IMR-90 (cell line): ENCODE measurements at regions not wholly inside any gene's neighbourhood (a gene's known extent, or its start where the extent isn't known, plus 50 kb on each side); places are given as distances from the start of the nearest gene placed in this dataset.

ENCODE experiments used
- ATAC-seq: fragments of 200-7000 bp; cut with Tn5 transposase; 2 replicates; pipeline ENCODE4 v1.9.1; 2020; ENCODE audit warnings: low read depth, mild to moderate bottlenecking, moderate library complexity
- BruUV-seq: library from RNA; stranded (reverse); fragments of 400-500 nt; replicated peaks from 2 replicates; lab custom pipeline; 2021; lab: Mats Ljungman, UMichigan
- CTCF ChIA-PET: fragments of 300-600 bp; formaldehyde crosslinking; extraction: SDS; loops from one replicate; lab custom pipeline; 2021; ENCODE audit warnings: antibody characterized with exemption; lab: Yijun Ruan, JAX
- POLR2A ChIA-PET: fragments of 300-600 bp; sonication (Branson Sonifier 250); formaldehyde crosslinking; loops from one replicate; lab custom pipeline; 2022; ENCODE audit warnings: antibody characterized with exemption; ENCODE audit not compliant: unreplicated experiment; lab: Charles Lee
- DNase-seq: peaks from one replicate; pipeline ENCODE4 v3.0.0; 2013
- H2AFZ ChIP-seq: replicated peaks from 2 replicates; pipeline ENCODE3; 2013; ENCODE audit warnings: low read length, mild to moderate bottlenecking; ENCODE audit not compliant: poor library complexity
- H2AK5ac ChIP-seq: 2 replicates; pipeline ENCODE4 v1.6.1; 2013; ENCODE audit warnings: low read depth, low read length, inconsistent platforms
- H2AK9ac ChIP-seq: replicated peaks from 2 replicates; pipeline ENCODE3; 2013; ENCODE audit warnings: mild to moderate bottlenecking, low read depth, low read length, moderate library complexity; ENCODE audit not compliant: poor library complexity
- H2BK120ac ChIP-seq: 2 replicates; pipeline ENCODE4 v1.6.1; 2013; ENCODE audit warnings: low read depth, low read length, inconsistent platforms
- H2BK15ac ChIP-seq: 3 replicates; pipeline ENCODE4 v1.6.1; 2013; ENCODE audit warnings: low read depth, low read length, inconsistent platforms
- H2BK20ac ChIP-seq: 2 replicates; pipeline ENCODE4 v1.6.1; 2013; ENCODE audit warnings: low read depth, mild to moderate bottlenecking, inconsistent platforms, low read length, moderate library complexity
- H2BK5ac ChIP-seq: 2 replicates; pipeline ENCODE4 v1.6.1; 2013; ENCODE audit warnings: mild to moderate bottlenecking, low read depth, low read length, inconsistent platforms; ENCODE audit not compliant: poor library complexity, severe bottlenecking
- H3K14ac ChIP-seq: replicated peaks from 2 replicates; pipeline ENCODE4 v1.6.1; 2013; ENCODE audit warnings: low read depth, low read length, inconsistent platforms
- H3K18ac ChIP-seq: 2 replicates; pipeline ENCODE4 v1.6.1; 2013; ENCODE audit warnings: low read depth, low read length, control low read depth
- H3K23ac ChIP-seq: 2 replicates; pipeline ENCODE4 v1.6.1; 2013; ENCODE audit warnings: low read depth, low read length, inconsistent platforms
- H3K27ac ChIP-seq: 2 replicates; pipeline ENCODE4 v1.5.1; 2013; ENCODE audit warnings: mild to moderate bottlenecking, control low read depth, low read length; ENCODE audit not compliant: insufficient read depth
- H3K27me3 ChIP-seq: 2 replicates; pipeline ENCODE4 v1.6.1; 2013; ENCODE audit warnings: low read length; ENCODE audit not compliant: control insufficient read depth, insufficient read depth
- H3K36me3 ChIP-seq: 2 replicates; pipeline ENCODE4 v1.6.1; 2013; ENCODE audit warnings: low read length, mixed read lengths; ENCODE audit not compliant: control insufficient read depth, insufficient read depth
- H3K4ac ChIP-seq: 2 replicates; pipeline ENCODE4 v1.6.1; 2013; ENCODE audit warnings: low read depth, low read length, inconsistent platforms
- H3K4me1 ChIP-seq: 2 replicates; pipeline ENCODE4 v1.6.1; 2013; ENCODE audit warnings: low read length, mixed read lengths; ENCODE audit not compliant: control insufficient read depth, insufficient read depth
- H3K4me2 ChIP-seq: 2 replicates; pipeline ENCODE4 v1.6.1; 2013; ENCODE audit warnings: low read depth, mild to moderate bottlenecking, control low read depth, low read length, moderate library complexity
- H3K4me3 ChIP-seq: 2 replicates; pipeline ENCODE4 v1.5.1; 2013; ENCODE audit warnings: low read depth, mild to moderate bottlenecking, control low read depth, low read length, moderate library complexity; ENCODE audit not compliant: insufficient read depth
- H3K56ac ChIP-seq: 2 replicates; pipeline ENCODE4 v1.6.1; 2013; ENCODE audit warnings: low read length, inconsistent platforms; ENCODE audit not compliant: insufficient read depth; ENCODE audit errors: extremely low read depth
- H3K79me1 ChIP-seq, 2 experiments: 2 replicates each; pipeline ENCODE4 v1.6.1; 2013; ENCODE audit warnings: low read length in 2 of 2, inconsistent platforms in 1 of 2, low read depth in 1 of 2
- H3K9ac ChIP-seq: 2 replicates; pipeline ENCODE4 v1.6.1; 2013; ENCODE audit warnings: low read depth, low read length, control low read depth
- H3K9me1 ChIP-seq: 2 replicates; pipeline ENCODE4 v1.6.1; 2013; ENCODE audit warnings: low read length, inconsistent platforms; ENCODE audit not compliant: insufficient read depth
- H3K9me3 ChIP-seq: 2 replicates; pipeline ENCODE4 v1.6.1; 2013; ENCODE audit warnings: low read length; ENCODE audit not compliant: control insufficient read depth, insufficient read depth
- H4K20me1 ChIP-seq: 2 replicates; pipeline ENCODE4 v1.6.1; 2013; ENCODE audit warnings: low read length, inconsistent platforms; ENCODE audit not compliant: insufficient read depth
- H4K5ac ChIP-seq: 2 replicates; pipeline ENCODE4 v1.6.1; 2013; ENCODE audit warnings: mild to moderate bottlenecking, low read depth, low read length, control low read depth
- H4K8ac ChIP-seq, 2 experiments: 2 replicates each; pipeline ENCODE4 v1.6.1; 2013; ENCODE audit warnings: low read depth in 2 of 2, low read length in 2 of 2, control low read depth in 1 of 2, inconsistent platforms in 1 of 2
- H4K91ac ChIP-seq: 2 replicates; pipeline ENCODE4 v1.6.1; 2013; ENCODE audit warnings: low read depth, low read length, inconsistent platforms; ENCODE audit not compliant: insufficient read depth
- BHLHE40 ChIP-seq: fragments of 150-350 bp; IDR thresholded peaks from 2 replicates; pipeline ENCODE4 v1.6.1; 2016; ENCODE audit warnings: mild to moderate bottlenecking, low read depth, low read length
- CEBPB ChIP-seq: IDR thresholded peaks from 2 replicates; pipeline ENCODE4 v1.6.1; 2012; ENCODE audit warnings: low read depth, low read length, improper control_type of control experiment
- CHD1 ChIP-seq: IDR thresholded peaks from 2 replicates; pipeline ENCODE4 v1.6.1; 2012; ENCODE audit warnings: low read depth, low read length, improper control_type of control experiment
- FOS ChIP-seq: fragments of 150-350 bp; IDR thresholded peaks from 2 replicates; pipeline ENCODE4 v1.6.1; 2016; ENCODE audit warnings: low read depth, low read length
- MAZ ChIP-seq: IDR thresholded peaks from 2 replicates; pipeline ENCODE4 v1.6.1; 2012; ENCODE audit warnings: low read depth, mild to moderate bottlenecking, low read length, improper control_type of control experiment, moderate library complexity, borderline replicate concordance
- MXI1 ChIP-seq: IDR thresholded peaks from 2 replicates; pipeline ENCODE4 v1.6.1; 2012; ENCODE audit warnings: low read depth, mild to moderate bottlenecking, low read length, moderate library complexity, borderline replicate concordance
- NFE2L2 ChIP-seq: fragments of 150-350 bp; IDR thresholded peaks from 2 replicates; pipeline ENCODE4 v1.6.1; 2016; ENCODE audit warnings: low read depth, mild to moderate bottlenecking, low read length
- POLR2A ChIP-seq: IDR thresholded peaks from 2 replicates; pipeline ENCODE4 v1.6.1; 2012; ENCODE audit warnings: mild to moderate bottlenecking, low read depth, low read length
- RAD21 ChIP-seq: IDR thresholded peaks from 2 replicates; pipeline ENCODE4 v1.6.1; 2012; ENCODE audit warnings: low read length, improper control_type of control experiment
- RCOR1 ChIP-seq: IDR thresholded peaks from 2 replicates; pipeline ENCODE4 v1.6.1; 2012; ENCODE audit warnings: mild to moderate bottlenecking, low read length, improper control_type of control experiment; ENCODE audit not compliant: insufficient replicate concordance
- RFX5 ChIP-seq: IDR thresholded peaks from 2 replicates; pipeline ENCODE4 v1.8.0; 2012; ENCODE audit warnings: low read depth, mild to moderate bottlenecking, low read length, moderate library complexity
- WGBS, 2 experiments: methylation state at CpG; one replicate each; pipeline versions ENCODE4 v1.1.5 to v1.1.7; 2013; ENCODE audit warnings: missing lambda C conversion rate in 2 of 2; ENCODE audit not compliant: insufficient read length in 1 of 2; ENCODE audit errors: extremely low coverage in 2 of 2; 5-methylcytosine and 5-hydroxymethylcytosine counted together
- dilution Hi-C: fragments of 300-500 bp; cut with HindIII; formaldehyde crosslinking; loops from one replicate; pipeline ENCODE4 v1.14.3; 2018; ENCODE audit warnings: low sequenced_read_pairs; ENCODE audit not compliant: unreplicated experiment
- in situ Hi-C: fragments of 300-500 bp; cut with MboI; formaldehyde crosslinking; loops from 3 replicates; pipeline ENCODE4 v1.14.3; 2019; ENCODE audit warnings: low sequenced_read_pairs, inconsistent platforms, mixed read lengths
- intact Hi-C: fragments of 100-400 bp; cut with micrococcal nuclease; formaldehyde crosslinking; loops from 2 replicates; pipeline ENCODE4 v1.10.0; 2022
- TF ChIP-seq, protein P1 (sequence below): fragments of 150-350 bp; IDR thresholded peaks from 2 replicates; pipeline ENCODE4 v1.6.1; 2016; ENCODE audit warnings: low read depth, mild to moderate bottlenecking, low read length, moderate library complexity, borderline replicate concordance
- TF ChIP-seq, protein P2 (sequence below): fragments of 150-350 bp; IDR thresholded peaks from 2 replicates; pipeline ENCODE4 v1.6.1; 2017; ENCODE audit warnings: mild to moderate bottlenecking, antibody characterized with exemption, low read length, low read depth
- TF ChIP-seq, protein P3 (sequence below): conservative IDR thresholded peaks from 2 replicates; pipeline ENCODE4 v1.5.1; 2012; ENCODE audit warnings: mild to moderate bottlenecking, low read depth, low read length, improper control_type of control experiment

DNA sequence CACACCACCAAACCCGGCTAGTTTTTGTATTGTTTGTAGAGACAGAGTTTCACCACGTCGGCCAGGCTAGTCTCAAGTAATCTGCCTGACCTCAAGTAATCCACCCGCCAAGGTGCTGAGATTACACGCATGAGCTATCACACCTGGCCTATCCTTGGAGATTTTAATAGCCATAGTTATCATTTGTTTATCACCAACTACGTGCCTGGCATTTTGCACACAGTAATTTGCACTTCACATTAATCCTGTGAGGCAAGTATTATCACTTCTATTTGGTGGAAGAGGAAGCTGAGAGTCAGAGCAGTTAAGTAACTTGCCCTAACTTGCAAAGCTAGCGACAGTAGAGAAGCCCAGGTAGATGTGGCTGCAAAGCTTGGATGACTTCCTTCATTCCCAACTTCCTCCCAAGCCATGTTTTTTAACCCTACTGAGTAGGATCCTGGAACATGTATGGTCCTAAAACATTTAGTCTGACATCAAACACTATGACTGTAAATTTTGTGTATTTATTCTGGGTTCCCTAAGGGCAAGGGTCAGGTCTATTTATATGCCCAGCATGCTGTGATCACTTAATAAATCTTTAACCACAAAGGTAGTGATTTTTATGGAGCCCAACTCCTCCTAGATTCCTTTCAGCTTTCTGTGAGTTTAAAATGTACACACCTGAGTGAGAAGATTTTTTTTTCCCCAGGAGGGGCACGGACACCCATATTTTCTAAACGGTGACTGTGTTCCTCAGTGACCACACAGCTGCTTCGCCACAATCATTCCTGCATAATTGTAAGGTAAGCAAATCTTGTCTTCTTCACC is 100.2 kb upstream of the RAI14 start:
- Histone ChIP-seq H3K9me1 (peaks cover 7% of the 10 kb centered on the region), H3K9me3 (no peaks in the 10 kb centered on the region), H3K4me2 (no peak overlapping the region), H3K79me1 (no peaks in the 10 kb centered on the region), H2AFZ (no peak overlapping the region), H4K20me1 (no peaks in the 10 kb centered on the region), H4K8ac (no peak overlapping the region), H2AK9ac (no peak overlapping the region), H2BK120ac (no peak overlapping the region), H3K27me3 (no peaks in the 10 kb centered on the region), H4K5ac (no peak overlapping the region), H3K9ac (no peak overlapping the region), H2BK20ac (no peak overlapping the region), H3K4me3 (no peak overlapping the region), H3K23ac (no peak overlapping the region), H3K14ac (no peak overlapping the region), H3K4ac (no peak overlapping the region), H3K27ac (no peak overlapping the region), H3K4me1 (no peaks in the 10 kb centered on the region), H2BK15ac (0 out of 3 replicates have a peak overlapping the region, but pooled peaks have one; percentile 20), H3K18ac (no peak overlapping the region), H2AK5ac (no peak overlapping the region), H4K91ac (no peak overlapping the region), H3K56ac (no peak overlapping the region), H3K36me3 (no peaks in the 10 kb centered on the region), H2BK5ac (no peak overlapping the region)
- BruUV-seq = no TSS peak
- ChIA-PET CTCF (no interaction called here), POLR2A (no interaction called here)
- in situ Hi-C loops (no loop called here), dilution Hi-C loops (no loop called here), intact Hi-C loops (no loop called here)
- 66% methylated on average over 4 of the region's 10 CpGs; no CpG with 5 or more reads in 1 of the 2 experiments for WGBS, 2 experiments
- no peak for ATAC-seq
- TF ChIP-seq, protein P1, sequence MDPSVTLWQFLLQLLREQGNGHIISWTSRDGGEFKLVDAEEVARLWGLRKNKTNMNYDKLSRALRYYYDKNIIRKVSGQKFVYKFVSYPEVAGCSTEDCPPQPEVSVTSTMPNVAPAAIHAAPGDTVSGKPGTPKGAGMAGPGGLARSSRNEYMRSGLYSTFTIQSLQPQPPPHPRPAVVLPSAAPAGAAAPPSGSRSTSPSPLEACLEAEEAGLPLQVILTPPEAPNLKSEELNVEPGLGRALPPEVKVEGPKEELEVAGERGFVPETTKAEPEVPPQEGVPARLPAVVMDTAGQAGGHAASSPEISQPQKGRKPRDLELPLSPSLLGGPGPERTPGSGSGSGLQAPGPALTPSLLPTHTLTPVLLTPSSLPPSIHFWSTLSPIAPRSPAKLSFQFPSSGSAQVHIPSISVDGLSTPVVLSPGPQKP = no peak
- TF ChIP-seq, protein P2, sequence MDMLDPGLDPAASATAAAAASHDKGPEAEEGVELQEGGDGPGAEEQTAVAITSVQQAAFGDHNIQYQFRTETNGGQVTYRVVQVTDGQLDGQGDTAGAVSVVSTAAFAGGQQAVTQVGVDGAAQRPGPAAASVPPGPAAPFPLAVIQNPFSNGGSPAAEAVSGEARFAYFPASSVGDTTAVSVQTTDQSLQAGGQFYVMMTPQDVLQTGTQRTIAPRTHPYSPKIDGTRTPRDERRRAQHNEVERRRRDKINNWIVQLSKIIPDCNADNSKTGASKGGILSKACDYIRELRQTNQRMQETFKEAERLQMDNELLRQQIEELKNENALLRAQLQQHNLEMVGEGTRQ = no peak
- no peak for TF ChIP-seq MXI1
- TF ChIP-seq BHLHE40 = no peak
- no peak for TF ChIP-seq RCOR1
- no peak for TF ChIP-seq RFX5
- no peak for TF ChIP-seq RAD21
- no peak for TF ChIP-seq NFE2L2
- no peak for TF ChIP-seq CHD1
- no peak for TF ChIP-seq FOS
- TF ChIP-seq, protein P3, sequence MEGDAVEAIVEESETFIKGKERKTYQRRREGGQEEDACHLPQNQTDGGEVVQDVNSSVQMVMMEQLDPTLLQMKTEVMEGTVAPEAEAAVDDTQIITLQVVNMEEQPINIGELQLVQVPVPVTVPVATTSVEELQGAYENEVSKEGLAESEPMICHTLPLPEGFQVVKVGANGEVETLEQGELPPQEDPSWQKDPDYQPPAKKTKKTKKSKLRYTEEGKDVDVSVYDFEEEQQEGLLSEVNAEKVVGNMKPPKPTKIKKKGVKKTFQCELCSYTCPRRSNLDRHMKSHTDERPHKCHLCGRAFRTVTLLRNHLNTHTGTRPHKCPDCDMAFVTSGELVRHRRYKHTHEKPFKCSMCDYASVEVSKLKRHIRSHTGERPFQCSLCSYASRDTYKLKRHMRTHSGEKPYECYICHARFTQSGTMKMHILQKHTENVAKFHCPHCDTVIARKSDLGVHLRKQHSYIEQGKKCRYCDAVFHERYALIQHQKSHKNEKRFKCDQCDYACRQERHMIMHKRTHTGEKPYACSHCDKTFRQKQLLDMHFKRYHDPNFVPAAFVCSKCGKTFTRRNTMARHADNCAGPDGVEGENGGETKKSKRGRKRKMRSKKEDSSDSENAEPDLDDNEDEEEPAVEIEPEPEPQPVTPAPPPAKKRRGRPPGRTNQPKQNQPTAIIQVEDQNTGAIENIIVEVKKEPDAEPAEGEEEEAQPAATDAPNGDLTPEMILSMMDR = no peak
- TF ChIP-seq MAZ = no peak
- TF ChIP-seq CEBPB = no peak
- TF ChIP-seq POLR2A = no peak
- DNase-seq = no peak
